Panc1 (cell line): ENCODE measurements at regions not wholly inside any gene's neighbourhood (a gene's known extent, or its start where the extent isn't known, plus 50 kb on each side); places are given as distances from the start of the nearest gene placed in this dataset.

Experiments
- ATAC-seq: fragments of 200-7000 bp; cut with Tn5 transposase; 2 replicates; pipeline ENCODE4 v1.9.1; 2020; ENCODE audit warnings: mild to moderate bottlenecking, moderate library complexity
- BruUV-seq: library from RNA; stranded (reverse); fragments of 400-500 nt; replicated peaks from 2 replicates; lab custom pipeline; 2021; lab: Mats Ljungman, UMichigan
- CTCF ChIA-PET: fragments of 300-600 bp; sonication (Branson Sonifier 250); formaldehyde crosslinking; loops from one replicate; lab custom pipeline; 2022; ENCODE audit warnings: antibody characterized with exemption; lab: Charles Lee
- POLR2A ChIA-PET: fragments of 300-600 bp; sonication (Branson Sonifier 250); formaldehyde crosslinking; loops from one replicate; lab custom pipeline; 2022; ENCODE audit warnings: antibody characterized with exemption; lab: Charles Lee
- DNase-seq: peaks from one replicate; pipeline ENCODE4 v3.0.0-alpha.2; 2010; ENCODE audit warnings: low read depth, low spot score
- H3K27ac ChIP-seq: 2 replicates; pipeline ENCODE4 v1.5.1; 2011; ENCODE audit warnings: mild to moderate bottlenecking, low read length, inconsistent platforms
- H3K27me3 ChIP-seq: fragments of 200-500 bp; sonication (Bioruptor generic); 2 replicates; pipeline ENCODE4 v1.6.0; 2014; ENCODE audit warnings: low read length, inconsistent platforms; ENCODE audit not compliant: control insufficient read depth, insufficient read depth
- H3K36me3 ChIP-seq: fragments of 200-500 bp; sonication (Bioruptor generic); 2 replicates; pipeline ENCODE4 v1.5.1; 2014; ENCODE audit warnings: inconsistent platforms, mild to moderate bottlenecking, low read length, moderate library complexity; ENCODE audit not compliant: control insufficient read depth, insufficient read depth
- H3K4me1 ChIP-seq: 2 replicates; pipeline ENCODE4 v1.5.1; 2011; ENCODE audit warnings: inconsistent platforms, mild to moderate bottlenecking, low read length, moderate library complexity; ENCODE audit not compliant: control insufficient read depth, insufficient read depth
- H3K4me3 ChIP-seq, 2 experiments: 2 replicates each; pipeline ENCODE4 v1.5.1; 2011 to 2012; ENCODE audit warnings: low read depth in 2 of 2, low read length in 2 of 2, mild to moderate bottlenecking in 2 of 2, inconsistent platforms in 1 of 2, moderate library complexity in 1 of 2
- H3K9me3 ChIP-seq: fragments of 200-500 bp; sonication (Bioruptor generic); 2 replicates; pipeline ENCODE4 v1.5.1; 2014; ENCODE audit warnings: low read depth, mild to moderate bottlenecking, inconsistent platforms, low read length, moderate library complexity; ENCODE audit not compliant: control insufficient read depth, insufficient read depth
- CTCF ChIP-seq: fragments of 450-650 bp; IDR thresholded peaks from 2 replicates; pipeline ENCODE4 v1.5.1; 2017; ENCODE audit warnings: mild to moderate bottlenecking
- POLR2AphosphoS5 ChIP-seq: IDR thresholded peaks from 2 replicates; pipeline ENCODE4 v1.6.1; 2012; ENCODE audit warnings: mild to moderate bottlenecking, low read depth, low read length, moderate library complexity
- SIN3A ChIP-seq: IDR thresholded peaks from 2 replicates; pipeline ENCODE4 v1.6.1; 2012; ENCODE audit warnings: low read depth, mild to moderate bottlenecking, low read length, moderate library complexity, borderline replicate concordance; ENCODE audit not compliant: insufficient read depth
- TCF7L2 ChIP-seq: IDR thresholded peaks from 2 replicates; pipeline ENCODE4 v1.6.1; 2011; ENCODE audit warnings: mild to moderate bottlenecking, low read depth, low read length, inconsistent platforms
- in situ Hi-C: cut with HindIII; loops from 2 replicates; pipeline ENCODE4 v1.10.0; 2016; ENCODE audit warnings: low sequenced_read_pairs, low pct_unique_long_range_greater_than_20kb
- intact Hi-C: fragments of 100-400 bp; cut with micrococcal nuclease; formaldehyde crosslinking; loops from one replicate; pipeline ENCODE4 v1.10.0; 2022; ENCODE audit not compliant: unreplicated experiment
- TF ChIP-seq, protein P1 (sequence below), 2 experiments: IDR thresholded peaks; 2 replicates each; pipeline ENCODE4 v1.6.1; 2011 to 2012; ENCODE audit warnings: low read depth in 2 of 2, control low read depth in 1 of 2, low read length in 1 of 2, mild to moderate bottlenecking in 1 of 2, moderate library complexity in 1 of 2; ENCODE audit not compliant: insufficient read depth in 1 of 2

GRCh38 chr6:108734271-108734922, 113.8 kb upstream of the ARMC2 start:
- ChIA-PET CTCF (no interaction called here), POLR2A (no interaction called here)
- no TSS peak for BruUV-seq
- peaks cover 12% of the 10 kb centered on the region; the same call in 1 of the 2 replicates for H3K4me1 ChIP-seq
- no peaks in the 10 kb centered on the region for H3K9me3 ChIP-seq
- no peaks in the 10 kb centered on the region for H3K36me3 ChIP-seq
- ATAC-seq: no peak
- intact Hi-C loops: no loop called here
- DNase-seq: no peak
- no peak overlapping the region for H3K4me3 ChIP-seq
- H3K27me3 ChIP-seq: no peaks in the 10 kb centered on the region
- TF ChIP-seq, protein P1, sequence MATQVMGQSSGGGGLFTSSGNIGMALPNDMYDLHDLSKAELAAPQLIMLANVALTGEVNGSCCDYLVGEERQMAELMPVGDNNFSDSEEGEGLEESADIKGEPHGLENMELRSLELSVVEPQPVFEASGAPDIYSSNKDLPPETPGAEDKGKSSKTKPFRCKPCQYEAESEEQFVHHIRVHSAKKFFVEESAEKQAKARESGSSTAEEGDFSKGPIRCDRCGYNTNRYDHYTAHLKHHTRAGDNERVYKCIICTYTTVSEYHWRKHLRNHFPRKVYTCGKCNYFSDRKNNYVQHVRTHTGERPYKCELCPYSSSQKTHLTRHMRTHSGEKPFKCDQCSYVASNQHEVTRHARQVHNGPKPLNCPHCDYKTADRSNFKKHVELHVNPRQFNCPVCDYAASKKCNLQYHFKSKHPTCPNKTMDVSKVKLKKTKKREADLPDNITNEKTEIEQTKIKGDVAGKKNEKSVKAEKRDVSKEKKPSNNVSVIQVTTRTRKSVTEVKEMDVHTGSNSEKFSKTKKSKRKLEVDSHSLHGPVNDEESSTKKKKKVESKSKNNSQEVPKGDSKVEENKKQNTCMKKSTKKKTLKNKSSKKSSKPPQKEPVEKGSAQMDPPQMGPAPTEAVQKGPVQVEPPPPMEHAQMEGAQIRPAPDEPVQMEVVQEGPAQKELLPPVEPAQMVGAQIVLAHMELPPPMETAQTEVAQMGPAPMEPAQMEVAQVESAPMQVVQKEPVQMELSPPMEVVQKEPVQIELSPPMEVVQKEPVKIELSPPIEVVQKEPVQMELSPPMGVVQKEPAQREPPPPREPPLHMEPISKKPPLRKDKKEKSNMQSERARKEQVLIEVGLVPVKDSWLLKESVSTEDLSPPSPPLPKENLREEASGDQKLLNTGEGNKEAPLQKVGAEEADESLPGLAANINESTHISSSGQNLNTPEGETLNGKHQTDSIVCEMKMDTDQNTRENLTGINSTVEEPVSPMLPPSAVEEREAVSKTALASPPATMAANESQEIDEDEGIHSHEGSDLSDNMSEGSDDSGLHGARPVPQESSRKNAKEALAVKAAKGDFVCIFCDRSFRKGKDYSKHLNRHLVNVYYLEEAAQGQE (IDR thresholded peaks at IDR 0.05; ENCODE audit: insufficient read depth in 1 of 2, low read depth in 2 of 2, low read length in 1 of 2): no peak
- TF ChIP-seq POLR2AphosphoS5: no peak
- no peak for TF ChIP-seq TCF7L2
- no peak for TF ChIP-seq CTCF
- TF ChIP-seq SIN3A: no peak
- no peak overlapping the region for H3K27ac ChIP-seq
- in situ Hi-C loops: no loop called here

DNA sequence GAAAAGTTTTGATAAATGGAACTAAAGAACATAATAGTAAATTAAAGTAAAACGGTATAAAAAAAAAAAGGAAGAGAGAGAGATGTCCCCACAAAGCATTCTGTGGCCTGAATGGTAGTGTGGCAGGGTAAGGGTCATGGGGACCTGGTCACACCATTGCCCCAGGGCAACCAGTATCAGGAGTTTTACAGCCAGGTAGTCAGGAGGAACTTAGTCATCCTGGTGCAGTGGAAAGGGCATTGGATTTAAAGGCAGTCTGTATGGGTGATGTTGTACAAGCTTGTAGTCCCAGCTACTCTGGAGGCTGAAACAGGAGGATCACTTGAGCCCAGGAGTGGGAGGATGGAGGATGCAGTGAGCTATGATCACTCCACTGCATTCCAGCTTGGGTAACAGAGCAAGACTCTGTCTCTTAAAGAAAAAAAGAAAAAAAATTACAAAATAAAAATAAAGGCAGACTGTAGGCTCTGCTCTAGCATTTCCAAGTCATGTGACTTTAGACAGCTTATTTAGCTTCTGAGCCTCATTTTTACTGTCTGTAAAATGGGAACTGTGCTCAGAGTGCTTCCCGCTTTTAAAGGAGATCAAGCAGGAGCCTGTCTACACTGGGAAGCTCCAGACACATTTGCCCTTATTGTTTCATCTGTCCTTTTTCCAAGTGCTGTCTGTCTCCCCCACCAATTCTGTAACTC, 112.8 kb upstream of the ARMC2 start:
- Histone ChIP-seq H3K4me3 (no peak overlapping the region), H3K36me3 (no peaks in the 10 kb centered on the region), H3K27ac (no peak overlapping the region), H3K27me3 (no peaks in the 10 kb centered on the region), H3K9me3 (no peaks in the 10 kb centered on the region), H3K4me1 (peaks cover 12% of the 10 kb centered on the region; the same call in 1 of the 2 replicates)
- in situ Hi-C loops (no loop called here), intact Hi-C loops (no loop called here)
- DNase-seq: no peak
- BruUV-seq: no TSS peak
- POLR2A ChIA-PET: no interaction called here
- ATAC-seq: peak; percentile 48; the same call in 1 of the 2 replicates
- TF ChIP-seq TCF7L2 (no peak), POLR2AphosphoS5 (no peak), CTCF (no peak), SIN3A (no peak)
- TF ChIP-seq, protein P1 (IDR thresholded peaks at IDR 0.05; ENCODE audit: insufficient read depth in 1 of 2, low read depth in 2 of 2, low read length in 1 of 2): no peak
- CTCF ChIA-PET: no interaction called here
